DMS53 treated with DMSO at 0.1 percent for 48 hours (cell line): ENCODE measurements at regions not wholly inside any gene's neighbourhood (a gene's known extent, or its start where the extent isn't known, plus 50 kb on each side); places are given as distances from the start of the nearest gene placed in this dataset.

Source experiments
- DNase-seq: peaks from one replicate; lab custom pipeline; 2025; ENCODE audit not compliant: unreplicated experiment; lab: John Stamatoyannopoulos, UW

DNA sequence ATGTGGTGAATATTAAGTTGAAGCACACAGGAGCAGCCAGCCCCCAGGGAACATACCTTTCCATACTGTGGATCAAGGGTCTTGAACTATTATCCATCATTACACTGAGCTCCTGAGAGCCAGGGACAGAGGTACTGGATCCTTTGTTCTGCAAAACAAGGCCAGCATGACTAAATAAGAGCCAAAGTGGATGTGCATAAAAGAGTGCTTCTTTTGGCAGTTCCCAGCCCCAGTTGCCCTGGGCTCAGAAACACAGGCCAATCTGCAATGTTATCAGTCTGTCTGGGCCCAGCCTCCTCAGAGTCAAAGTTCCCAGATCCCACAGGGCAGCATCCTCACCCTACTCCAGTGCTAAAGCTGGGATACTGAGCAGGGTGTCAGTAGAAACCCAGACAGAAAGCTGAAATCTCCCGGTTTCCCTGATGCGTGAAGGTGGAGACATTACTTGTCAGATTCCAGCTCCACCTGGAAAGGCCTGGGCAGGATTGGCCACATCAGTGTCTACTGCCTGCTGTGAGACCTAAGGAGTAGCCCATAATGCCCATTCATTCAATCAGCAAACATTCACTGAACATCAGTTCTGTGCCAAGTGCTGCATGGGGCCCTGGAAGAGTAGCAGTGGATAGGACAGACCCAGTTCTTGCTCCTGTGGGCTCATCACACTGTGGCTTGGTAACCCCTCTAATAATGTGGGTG lies 342.7 kb downstream of the CXCL12 start:
- DNase-seq, result no peak

DNA sequence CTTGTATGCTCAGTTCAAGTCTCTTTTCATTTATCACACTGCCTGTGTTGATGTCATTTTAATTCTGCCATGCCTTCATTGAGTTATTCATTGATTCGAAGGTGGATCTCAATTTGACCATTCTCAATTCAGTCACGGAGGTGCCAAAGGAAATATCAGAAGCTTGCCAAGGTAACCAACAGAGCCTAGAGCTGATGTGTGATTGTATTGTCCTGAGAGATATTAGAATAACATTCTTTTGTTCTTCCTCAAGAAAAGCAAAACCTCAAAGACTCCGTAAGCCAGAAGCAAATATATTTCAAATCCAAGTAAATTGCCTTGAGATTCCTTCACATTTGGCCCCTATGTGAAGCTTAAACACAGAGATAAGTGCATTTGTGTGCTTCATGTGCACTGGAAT lies 345.3 kb downstream of the CXCL12 start:
- DNase-seq, result no peak

DNA sequence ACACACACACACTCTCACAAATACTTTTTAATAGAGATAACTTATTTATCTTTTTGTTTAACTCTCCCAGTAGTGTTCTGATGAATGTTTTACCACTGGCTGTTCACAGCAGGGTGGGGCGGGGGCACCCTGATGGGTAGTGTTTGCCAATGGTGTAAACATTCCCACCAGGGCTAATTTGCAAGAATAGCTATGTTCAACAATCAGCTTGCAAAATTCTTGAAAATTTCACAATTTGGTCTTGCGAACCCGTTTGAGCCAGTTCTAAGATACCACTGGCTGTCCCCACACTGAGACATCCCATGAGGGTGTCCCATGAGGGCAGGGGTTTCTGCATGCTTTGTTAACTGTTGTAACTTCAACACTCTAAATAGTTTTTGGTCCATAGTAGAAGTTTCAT lies 348.5 kb downstream of the CXCL12 start:
- no peak for DNase-seq

GRCh38 chr10:44035474-44036197 lies 349.3 kb downstream of the CXCL12 start:
- no peak for DNase-seq

DNA sequence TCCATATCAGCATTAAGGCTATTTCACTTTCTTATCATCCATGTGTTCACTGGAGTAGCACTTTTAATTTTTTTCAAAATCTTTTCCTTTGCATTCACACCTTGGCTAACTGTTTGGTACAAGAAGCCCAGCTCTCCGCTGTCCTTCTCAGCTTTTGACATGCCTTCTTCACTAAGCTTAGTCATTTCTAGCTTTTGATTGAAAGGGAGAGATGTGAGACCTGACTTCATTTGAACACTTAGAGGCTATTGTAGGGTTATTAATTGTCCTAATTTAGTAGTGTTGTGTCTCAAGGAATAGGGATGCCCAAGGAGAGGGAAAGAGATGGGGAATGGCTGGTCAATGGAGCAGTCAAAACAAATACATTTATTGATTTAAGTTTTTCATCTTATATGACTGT lies 350.0 kb downstream of the CXCL12 start:
- DNase-seq, result no peak

- DNase-seq, result no peak
These were observed 351.9 kb downstream of the CXCL12 start for GRCh38 chr10:44033008-44033407.

DNA sequence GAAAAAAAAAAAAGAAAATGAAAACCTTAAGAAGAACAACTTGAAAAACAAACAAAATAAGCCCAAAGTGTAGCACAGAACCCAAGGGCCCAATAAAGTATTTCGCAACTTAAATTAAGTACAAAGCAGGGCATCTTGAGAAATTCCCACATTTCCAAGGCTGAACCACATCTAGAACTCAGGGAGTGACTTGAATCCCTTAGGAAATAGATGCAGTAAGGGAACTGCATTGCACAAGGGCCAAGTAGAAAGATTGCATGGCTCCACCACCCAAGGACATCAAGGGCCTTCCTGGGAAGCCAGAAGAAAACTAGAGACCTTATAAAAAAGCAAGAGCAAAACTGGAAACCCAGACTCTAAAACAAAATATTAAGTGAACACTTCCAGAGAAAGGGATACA lies 352.7 kb downstream of the CXCL12 start:
- DNase-seq, result no peak

DNA sequence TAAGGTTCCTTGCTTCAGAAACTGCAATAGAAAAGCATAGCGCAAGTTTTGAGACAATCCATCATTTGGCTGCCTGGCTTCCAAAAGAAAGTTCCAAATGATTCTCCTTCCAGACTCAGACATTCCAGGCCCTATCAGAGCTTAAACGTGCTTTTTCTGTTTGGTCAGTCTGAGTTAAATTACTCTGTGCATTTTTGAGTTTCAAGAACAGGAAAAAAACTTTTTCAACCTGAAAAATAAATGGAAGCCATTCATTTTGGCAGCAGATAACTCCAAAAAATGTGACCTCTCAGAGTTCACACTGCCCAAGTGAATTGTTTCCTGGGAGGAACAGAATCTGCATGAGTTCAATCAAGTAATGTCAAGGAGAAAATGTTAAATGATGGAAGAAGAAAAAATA lies 354.2 kb downstream of the CXCL12 start:
- DNase-seq, result no peak

- DNase-seq, result no peak
These were observed 354.8 kb downstream of the CXCL12 start for GRCh38 chr10:44030132-44030531.

- no peak for DNase-seq
These were observed 356.3 kb downstream of the CXCL12 start for GRCh38 chr10:44028384-44029137.

- DNase-seq, result no peak
These were observed 360.4 kb downstream of the CXCL12 start for GRCh38 chr10:44024356-44025116.

DNA sequence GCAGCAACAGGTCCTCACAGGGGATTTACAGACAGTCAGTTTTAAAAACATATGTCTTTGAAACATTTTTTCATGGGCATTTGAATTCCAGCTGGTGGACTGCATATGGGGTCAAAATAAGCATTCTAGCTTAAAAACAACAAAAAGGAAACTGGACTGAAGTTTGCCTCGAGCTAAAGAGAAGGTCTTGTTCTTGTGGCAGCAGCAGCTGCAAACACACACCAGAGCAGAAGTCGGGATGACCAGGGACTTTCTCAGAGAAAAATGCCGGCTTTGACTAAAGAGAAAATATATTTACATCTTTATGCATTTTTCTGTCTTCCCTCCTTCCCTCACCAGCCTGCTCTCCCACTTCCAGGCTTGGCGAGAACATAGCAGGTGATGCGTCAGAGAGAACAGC lies 361.4 kb downstream of the CXCL12 start:
- DNase-seq, result no peak

DNA sequence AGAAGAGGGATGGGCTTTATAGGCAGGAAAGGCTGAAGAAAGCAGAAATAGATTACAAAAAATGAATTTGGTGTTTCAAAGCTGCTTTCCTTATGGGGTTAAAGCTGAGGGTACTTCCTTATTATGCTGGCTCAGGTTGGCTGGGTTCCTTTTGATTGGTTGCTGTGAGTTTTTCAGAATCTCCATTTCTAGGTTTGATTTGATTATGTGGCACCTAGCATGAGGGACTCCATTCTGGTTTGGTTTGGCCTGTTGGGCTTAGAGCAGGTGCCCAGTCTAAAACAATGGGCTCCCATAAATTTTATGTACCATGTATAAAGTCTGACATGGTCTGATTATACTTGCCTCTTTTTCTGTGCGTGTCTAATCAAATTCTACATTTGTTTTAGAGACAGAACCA lies 362.7 kb downstream of the CXCL12 start:
- no peak for DNase-seq

DNA sequence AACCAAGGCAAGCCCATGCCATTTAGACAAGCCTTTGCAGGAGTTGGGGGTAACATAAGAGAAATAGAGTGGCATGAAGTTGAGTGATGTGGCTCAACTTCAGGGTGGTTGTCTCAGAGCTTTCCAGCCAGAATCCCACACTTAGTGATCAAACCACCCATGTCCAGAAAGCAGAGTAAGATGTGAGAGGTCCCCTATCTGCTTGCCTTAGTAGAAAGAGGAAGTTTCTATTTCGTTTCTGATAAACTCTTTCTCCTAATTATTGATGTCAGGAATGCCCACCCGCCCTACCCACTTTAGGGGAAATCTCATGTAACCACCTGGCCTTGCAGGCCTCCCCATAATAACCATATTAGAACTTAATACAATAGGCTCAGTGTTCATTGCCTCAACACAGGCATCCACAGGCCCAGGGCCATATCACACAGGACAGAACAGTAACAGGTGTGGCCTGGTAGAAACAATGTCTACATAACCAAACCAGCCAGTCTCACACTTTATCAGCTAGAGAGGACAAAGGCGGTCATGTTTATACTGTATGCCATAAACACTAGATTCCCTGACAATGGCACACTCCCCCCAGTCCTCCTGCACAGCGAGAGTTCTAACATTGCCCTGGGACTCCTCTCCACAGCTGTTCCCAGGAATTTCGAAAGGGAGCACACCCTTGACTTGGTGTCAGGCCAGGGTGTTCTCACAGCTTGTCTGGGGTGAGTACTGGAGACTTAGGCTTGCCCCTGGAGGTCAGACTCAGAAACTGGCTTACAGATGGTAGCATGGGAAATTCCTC lies 364.4 kb downstream of the CXCL12 start:
- no peak for DNase-seq

GRCh38 chr10:44017483-44018145 lies 367.3 kb downstream of the CXCL12 start:
- DNase-seq, result no peak

GRCh38 chr10:44016589-44017482 lies 368.1 kb downstream of the CXCL12 start:
- no peak for DNase-seq

GRCh38 chr10:44015702-44016500 lies 367.2 kb upstream of the ZNF32 start:
- DNase-seq, result no peak

GRCh38 chr10:44014644-44015250 lies 366.1 kb upstream of the ZNF32 start:
- no peak for DNase-seq
